Body of pancreas (tissue), 4 donors: ENCODE measurements at regions not wholly inside any gene's neighbourhood (a gene's known extent, or its start where the extent isn't known, plus 50 kb on each side); places are given as distances from the start of the nearest gene placed in this dataset.

ENCODE experiments used
- POLR2A ChIP-seq, 3 donors: fragments of 450-650 bp; IDR thresholded peaks; one replicate each; pipeline ENCODE4 v1.6.1; 2016; ENCODE audit warnings: antibody characterized with exemption in 3 of 3, mild to moderate bottlenecking in 2 of 3
- TF ChIP-seq, protein P1 (sequence below), 7 experiments: fragments of 450-650 bp in 4 of 7; fragments of 200-600 bp in 3 of 7; sonication (generic) in 3 of 7; IDR thresholded peaks; one replicate each; pipeline ENCODE4 v1.5.1; 2016 to 2019; ENCODE audit warnings: antibody characterized with exemption in 7 of 7

DNA sequence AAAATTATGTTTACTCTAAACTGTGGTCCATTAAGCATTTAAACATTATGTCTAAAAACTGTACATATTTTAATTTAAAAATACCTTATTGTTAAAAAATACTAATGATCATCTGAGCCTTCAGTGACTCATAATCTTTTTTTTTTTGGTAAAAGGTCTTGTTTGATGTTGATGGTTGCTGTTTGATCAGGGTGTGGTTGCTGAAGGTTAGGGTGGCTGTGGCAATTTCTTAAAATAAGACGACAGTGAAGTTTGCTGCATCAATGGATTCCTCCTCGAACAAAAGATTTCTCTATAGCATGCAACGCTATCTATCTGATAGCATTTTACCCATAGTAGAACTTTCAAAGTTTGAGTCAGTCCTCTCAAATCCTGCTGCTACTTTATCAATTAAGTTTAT, 180.0 kb upstream of the AHR start:
- no peak for TF ChIP-seq POLR2A (IDR thresholded peaks at IDR 0.05)
- TF ChIP-seq, protein P1, sequence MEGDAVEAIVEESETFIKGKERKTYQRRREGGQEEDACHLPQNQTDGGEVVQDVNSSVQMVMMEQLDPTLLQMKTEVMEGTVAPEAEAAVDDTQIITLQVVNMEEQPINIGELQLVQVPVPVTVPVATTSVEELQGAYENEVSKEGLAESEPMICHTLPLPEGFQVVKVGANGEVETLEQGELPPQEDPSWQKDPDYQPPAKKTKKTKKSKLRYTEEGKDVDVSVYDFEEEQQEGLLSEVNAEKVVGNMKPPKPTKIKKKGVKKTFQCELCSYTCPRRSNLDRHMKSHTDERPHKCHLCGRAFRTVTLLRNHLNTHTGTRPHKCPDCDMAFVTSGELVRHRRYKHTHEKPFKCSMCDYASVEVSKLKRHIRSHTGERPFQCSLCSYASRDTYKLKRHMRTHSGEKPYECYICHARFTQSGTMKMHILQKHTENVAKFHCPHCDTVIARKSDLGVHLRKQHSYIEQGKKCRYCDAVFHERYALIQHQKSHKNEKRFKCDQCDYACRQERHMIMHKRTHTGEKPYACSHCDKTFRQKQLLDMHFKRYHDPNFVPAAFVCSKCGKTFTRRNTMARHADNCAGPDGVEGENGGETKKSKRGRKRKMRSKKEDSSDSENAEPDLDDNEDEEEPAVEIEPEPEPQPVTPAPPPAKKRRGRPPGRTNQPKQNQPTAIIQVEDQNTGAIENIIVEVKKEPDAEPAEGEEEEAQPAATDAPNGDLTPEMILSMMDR (IDR thresholded peaks at IDR 0.05) = no peak
